ENCODE measurements at regions not wholly inside any gene's neighbourhood (a gene's known extent, or its start where the extent isn't known, plus 50 kb on each side); places are given as distances from the start of the nearest gene placed in this dataset.

DNA sequence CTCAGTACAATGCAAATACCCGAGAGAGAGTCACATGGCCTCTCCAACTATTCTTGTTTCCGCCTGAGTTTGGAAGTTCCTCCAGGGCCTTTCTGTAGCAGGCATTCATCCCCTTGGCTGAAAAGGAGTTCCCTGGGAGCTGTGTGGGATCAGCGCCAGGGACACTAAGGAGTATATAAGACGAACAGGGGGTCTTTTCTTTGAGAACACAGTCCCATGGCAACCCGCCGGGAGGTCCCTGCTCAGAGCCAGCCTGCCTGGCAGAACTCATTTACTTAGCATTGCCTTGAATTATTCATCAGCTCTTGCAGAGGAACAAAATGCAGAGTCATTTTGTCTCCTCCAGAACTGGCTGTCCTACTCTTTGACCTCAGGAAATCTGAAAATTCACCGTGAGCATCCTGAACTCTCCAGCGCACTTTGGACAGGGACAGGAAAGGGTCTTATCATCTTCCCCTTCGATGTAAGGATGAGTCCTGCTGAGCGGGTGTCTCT lies 120.4 kb upstream of the OSMR start:
- peak overlapping the region; percentile 6 for H3K27ac ChIP-seq (ENCODE audit: low read length)

DNA sequence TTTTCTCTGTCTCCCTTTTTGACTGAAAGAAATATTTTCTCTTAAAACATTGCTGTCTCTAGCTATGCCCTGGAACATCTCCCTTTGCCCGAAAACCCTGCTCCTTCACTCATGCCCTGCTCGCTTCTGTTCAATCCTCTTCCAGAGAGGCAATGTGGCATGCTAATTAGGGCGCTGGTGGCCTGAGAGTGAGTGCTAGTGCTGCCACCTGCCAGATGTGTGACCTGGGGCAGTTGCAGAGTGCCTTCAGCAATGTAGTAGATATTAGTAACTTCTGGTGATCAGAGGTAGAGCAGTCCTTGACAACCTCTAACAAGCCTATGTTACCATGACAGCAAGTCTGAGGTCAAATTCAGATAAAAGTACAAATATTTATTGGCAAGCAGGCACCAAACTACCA lies 119.5 kb upstream of the OSMR start:
- Histone ChIP-seq H3K4me1 (ENCODE audit: control insufficient read depth, insufficient read depth, low read length) (peaks cover 7% of the 10 kb centered on the region), H3K36me3 (ENCODE audit: control insufficient read depth, insufficient read depth, low read length) (no peaks in the 10 kb centered on the region), H3K9me3 (replicated peaks; ENCODE audit: control insufficient read depth, low read depth, low read length) (no peaks in the 10 kb centered on the region), H3K4me3 (ENCODE audit: low read length) (no peak overlapping the region), H3K27me3 (ENCODE audit: control insufficient read depth, insufficient read depth, low read length) (no peaks in the 10 kb centered on the region), H3K27ac (ENCODE audit: low read length) (no peak overlapping the region)
- no peak for DNase-seq
- 90% methylated on average over 2 of the region's 3 CpGs for WGBS (ENCODE audit: insufficient coverage)

More for the DNA sequence above, 120.4 kb upstream of the OSMR start:
- no peaks in the 10 kb centered on the region for H3K27me3 ChIP-seq (ENCODE audit: control insufficient read depth, insufficient read depth, low read length)
- H3K4me3 ChIP-seq (ENCODE audit: low read length) = no peak overlapping the region
- peaks cover 7% of the 10 kb centered on the region for H3K4me1 ChIP-seq (ENCODE audit: control insufficient read depth, insufficient read depth, low read length)
- peak; percentile 66 for DNase-seq
- WGBS (ENCODE audit: insufficient coverage) = 50% methylated on average over 7 of the region's 10 CpGs
- no peaks in the 10 kb centered on the region for H3K9me3 ChIP-seq (replicated peaks; ENCODE audit: control insufficient read depth, low read depth, low read length)
- H3K36me3 ChIP-seq (ENCODE audit: control insufficient read depth, insufficient read depth, low read length) = no peaks in the 10 kb centered on the region

DNA sequence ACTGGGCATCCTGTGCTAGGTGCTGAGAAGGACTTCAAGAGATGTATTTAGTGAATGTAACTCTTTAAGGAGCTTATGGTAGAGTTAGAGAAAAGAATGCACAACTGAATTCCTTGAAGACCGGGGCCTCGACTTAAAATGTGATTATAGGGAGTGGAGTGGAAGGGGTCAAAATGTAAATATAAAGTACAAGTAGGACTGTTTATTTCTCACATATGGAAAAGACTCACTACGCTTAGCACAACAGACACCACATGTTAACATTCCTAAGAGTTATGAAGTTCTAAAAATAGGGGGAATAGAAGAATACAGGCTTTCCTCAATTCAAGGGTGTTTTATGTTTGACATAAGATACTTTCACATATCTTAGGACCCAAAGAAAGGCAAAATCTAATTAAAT lies 117.8 kb upstream of the OSMR start:
- no peaks in the 10 kb centered on the region for H3K9me3 ChIP-seq (replicated peaks; ENCODE audit: control insufficient read depth, low read depth, low read length)
- no peaks in the 10 kb centered on the region for H3K36me3 ChIP-seq (ENCODE audit: control insufficient read depth, insufficient read depth, low read length)
- WGBS (ENCODE audit: insufficient coverage) = no CpG with 5 or more reads among the region's 3 CpGs
- peaks cover 7% of the 10 kb centered on the region for H3K4me1 ChIP-seq (ENCODE audit: control insufficient read depth, insufficient read depth, low read length)
- no peaks in the 10 kb centered on the region for H3K27me3 ChIP-seq (ENCODE audit: control insufficient read depth, insufficient read depth, low read length)
- DNase-seq = peak; percentile 41
- H3K27ac ChIP-seq (ENCODE audit: low read length) = no peak overlapping the region
- no peak overlapping the region for H3K4me3 ChIP-seq (ENCODE audit: low read length)

DNA sequence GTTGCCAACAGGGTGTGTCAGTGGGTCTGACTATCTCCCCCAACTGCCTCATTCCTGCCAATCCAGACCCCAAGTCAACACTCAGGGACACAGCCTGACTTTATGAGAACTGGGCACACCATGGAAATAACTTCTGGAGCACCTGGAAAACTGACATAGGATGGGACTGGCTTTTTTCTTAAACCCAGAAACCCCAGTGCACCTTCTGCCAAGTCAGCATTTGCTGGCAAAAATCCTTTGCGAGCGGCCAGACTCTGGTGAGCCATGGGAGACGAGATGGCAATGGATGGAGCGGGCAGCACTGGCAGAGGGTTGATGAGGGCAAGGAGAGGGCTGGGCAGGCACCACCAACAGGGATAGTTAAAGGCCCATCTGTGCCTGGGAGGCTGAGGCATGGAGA lies 114.4 kb upstream of the OSMR start:
- no peaks in the 10 kb centered on the region for H3K27me3 ChIP-seq (ENCODE audit: control insufficient read depth, insufficient read depth, low read length)
- H3K36me3 ChIP-seq (ENCODE audit: control insufficient read depth, insufficient read depth, low read length) = no peaks in the 10 kb centered on the region
- 69% methylated on average over 4 of the region's 4 CpGs for WGBS (ENCODE audit: insufficient coverage)

DNA sequence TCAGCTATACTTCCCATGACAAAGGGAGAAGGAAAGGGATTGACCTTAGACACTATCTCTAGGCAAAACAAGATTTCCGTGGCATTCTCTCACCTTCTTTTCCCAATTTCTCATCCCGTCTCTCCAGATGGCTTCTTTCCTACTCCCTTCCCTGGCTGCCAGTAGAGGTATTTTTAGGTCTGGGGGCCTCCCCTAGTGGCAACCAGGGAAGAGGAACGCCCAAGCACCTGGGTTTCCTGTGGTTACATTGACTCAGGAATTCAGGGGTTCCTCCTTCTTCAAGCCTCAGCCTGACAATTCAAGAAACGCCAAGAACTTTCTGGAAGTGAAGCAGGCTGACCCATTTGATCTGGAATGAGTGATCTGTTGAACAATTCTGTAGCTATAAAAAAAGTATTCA lies 111.5 kb upstream of the OSMR start:
- H3K27me3 ChIP-seq (ENCODE audit: control insufficient read depth, insufficient read depth, low read length) = no peaks in the 10 kb centered on the region
- DNase-seq = no peak
- H3K4me3 ChIP-seq (ENCODE audit: low read length) = no peak overlapping the region
- no peaks in the 10 kb centered on the region for H3K4me1 ChIP-seq (ENCODE audit: control insufficient read depth, insufficient read depth, low read length)
- H3K27ac ChIP-seq (ENCODE audit: low read length) = no peak overlapping the region
- no CpG with 5 or more reads among the region's 4 CpGs for WGBS (ENCODE audit: insufficient coverage)
- H3K36me3 ChIP-seq (ENCODE audit: control insufficient read depth, insufficient read depth, low read length) = no peaks in the 10 kb centered on the region
- H3K9me3 ChIP-seq (replicated peaks; ENCODE audit: control insufficient read depth, low read depth, low read length) = no peaks in the 10 kb centered on the region

More for the DNA sequence above, 114.4 kb upstream of the OSMR start:
- no peak for DNase-seq
- H3K9me3 ChIP-seq (replicated peaks; ENCODE audit: control insufficient read depth, low read depth, low read length) = no peaks in the 10 kb centered on the region
- H3K4me3 ChIP-seq (ENCODE audit: low read length) = no peak overlapping the region
- no peaks in the 10 kb centered on the region for H3K4me1 ChIP-seq (ENCODE audit: control insufficient read depth, insufficient read depth, low read length)
- H3K27ac ChIP-seq (ENCODE audit: low read length) = no peak overlapping the region

DNA sequence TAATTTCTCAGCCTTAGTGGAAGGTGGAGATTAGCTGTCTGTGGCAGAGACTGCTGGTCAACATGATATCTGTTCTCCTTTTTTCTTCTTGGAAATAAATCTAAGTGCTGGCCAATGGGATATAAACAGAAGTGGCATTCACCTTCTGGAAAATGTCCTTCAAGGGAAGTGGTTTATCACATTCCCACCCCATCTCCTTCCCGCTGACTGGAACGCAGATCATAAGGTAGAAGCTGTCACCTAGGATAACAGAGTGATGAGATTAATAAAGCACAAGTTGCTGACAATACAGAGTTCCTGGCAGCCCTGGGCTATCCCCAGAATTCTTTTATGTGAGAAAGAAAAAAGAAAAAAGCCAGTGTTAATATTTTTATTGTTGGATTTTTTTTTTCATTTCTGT lies 109.7 kb upstream of the OSMR start:
- Histone ChIP-seq H3K36me3 (ENCODE audit: control insufficient read depth, insufficient read depth, low read length) (no peaks in the 10 kb centered on the region), H3K27me3 (ENCODE audit: control insufficient read depth, insufficient read depth, low read length) (no peaks in the 10 kb centered on the region), H3K27ac (ENCODE audit: low read length) (no peak overlapping the region), H3K4me3 (ENCODE audit: low read length) (no peak overlapping the region), H3K4me1 (ENCODE audit: control insufficient read depth, insufficient read depth, low read length) (no peaks in the 10 kb centered on the region), H3K9me3 (replicated peaks; ENCODE audit: control insufficient read depth, low read depth, low read length) (no peaks in the 10 kb centered on the region)
- DNase-seq = no peak
- WGBS (ENCODE audit: insufficient coverage) = no CpG with 5 or more reads among the region's 2 CpGs

DNA sequence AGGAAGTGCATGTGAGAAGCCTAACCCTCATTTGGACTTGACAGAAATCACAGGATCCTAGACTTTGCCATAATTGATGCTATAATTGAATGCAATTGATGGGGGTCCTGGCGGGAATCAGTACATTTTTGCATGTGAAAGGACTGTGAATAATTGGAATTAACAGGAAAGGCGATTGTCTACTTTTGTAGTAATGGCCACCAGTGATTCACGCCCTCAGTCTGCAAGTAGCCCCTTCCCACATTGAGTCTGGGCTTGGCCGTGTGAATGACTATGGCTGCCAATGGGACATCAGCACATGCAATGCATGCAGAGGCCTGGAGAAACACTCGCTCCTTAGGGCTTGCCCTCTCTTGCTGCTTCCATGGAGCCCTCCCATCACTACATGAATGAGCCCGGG lies 107.8 kb upstream of the OSMR start:
- no peak for DNase-seq
- H3K36me3 ChIP-seq (ENCODE audit: control insufficient read depth, insufficient read depth, low read length) = no peaks in the 10 kb centered on the region
- WGBS (ENCODE audit: insufficient coverage) = 100% methylated on average over 1 of the region's 6 CpGs
- no peaks in the 10 kb centered on the region for H3K4me1 ChIP-seq (ENCODE audit: control insufficient read depth, insufficient read depth, low read length)
- H3K4me3 ChIP-seq (ENCODE audit: low read length) = no peak overlapping the region
- H3K27me3 ChIP-seq (ENCODE audit: control insufficient read depth, insufficient read depth, low read length) = no peaks in the 10 kb centered on the region
- H3K9me3 ChIP-seq (replicated peaks; ENCODE audit: control insufficient read depth, low read depth, low read length) = no peaks in the 10 kb centered on the region
- no peak overlapping the region for H3K27ac ChIP-seq (ENCODE audit: low read length)

DNA sequence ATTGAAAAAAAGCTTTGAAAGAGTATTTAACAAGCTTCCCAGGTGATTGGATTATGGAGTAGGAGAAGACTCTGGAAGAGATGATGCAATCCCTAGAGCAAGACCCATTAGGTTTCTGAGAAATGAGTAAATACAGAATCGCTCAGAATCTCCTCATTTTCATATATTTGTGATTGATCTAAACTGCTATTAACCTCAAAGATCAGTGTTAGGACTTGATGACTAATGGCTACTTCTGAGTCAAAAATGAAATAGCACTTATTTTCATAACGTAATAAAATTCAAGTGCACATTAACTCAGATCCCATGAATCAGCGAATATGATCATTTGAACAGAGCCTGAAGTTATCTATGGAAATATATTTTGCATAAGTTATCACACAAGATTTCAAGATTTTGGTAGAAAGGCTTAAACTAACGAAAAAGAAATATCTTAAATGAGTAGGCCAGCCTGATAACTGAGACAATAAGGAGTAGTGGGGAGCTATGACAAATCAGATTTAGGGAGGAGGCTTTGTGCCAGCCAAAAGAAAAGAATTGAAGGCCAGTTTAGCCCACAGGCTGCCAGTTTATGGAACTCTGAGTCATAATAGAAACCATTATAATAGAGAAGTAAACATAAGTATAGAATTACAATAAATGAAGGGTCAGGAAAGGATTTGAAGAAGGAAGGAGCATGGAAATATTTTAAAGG lies 106.7 kb upstream of the OSMR start:
- H3K4me3 ChIP-seq (ENCODE audit: low read length) = no peak overlapping the region
- 100% methylated on average over 1 of the region's 4 CpGs for WGBS (ENCODE audit: insufficient coverage)
- H3K36me3 ChIP-seq (ENCODE audit: control insufficient read depth, insufficient read depth, low read length) = no peaks in the 10 kb centered on the region
- H3K4me1 ChIP-seq (ENCODE audit: control insufficient read depth, insufficient read depth, low read length) = no peaks in the 10 kb centered on the region
- H3K27ac ChIP-seq (ENCODE audit: low read length) = no peak overlapping the region
- DNase-seq = no peak
- peaks cover 8% of the 10 kb centered on the region for H3K9me3 ChIP-seq (replicated peaks; ENCODE audit: control insufficient read depth, low read depth, low read length)
- no peaks in the 10 kb centered on the region for H3K27me3 ChIP-seq (ENCODE audit: control insufficient read depth, insufficient read depth, low read length)

DNA sequence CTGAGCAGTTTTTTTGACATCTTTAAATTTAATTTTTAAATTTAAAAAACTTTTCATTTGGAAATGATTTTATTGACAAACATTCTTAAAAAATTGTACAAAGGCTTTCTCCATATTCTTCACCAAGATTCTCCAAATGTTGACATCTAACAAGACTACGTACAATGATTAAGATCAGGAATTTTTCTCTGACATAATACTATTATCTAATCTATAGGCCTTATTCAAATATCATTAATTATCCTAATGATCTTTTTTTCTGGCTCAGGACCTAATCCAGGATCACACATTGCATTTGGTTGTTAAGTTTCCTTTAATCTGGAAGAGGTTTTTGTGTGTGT lies 106.1 kb upstream of the OSMR start:
- H3K27me3 ChIP-seq (ENCODE audit: control insufficient read depth, insufficient read depth, low read length) = no peaks in the 10 kb centered on the region
- WGBS (ENCODE audit: insufficient coverage) = no CpG with 5 or more reads among the region's 1 CpG

DNA sequence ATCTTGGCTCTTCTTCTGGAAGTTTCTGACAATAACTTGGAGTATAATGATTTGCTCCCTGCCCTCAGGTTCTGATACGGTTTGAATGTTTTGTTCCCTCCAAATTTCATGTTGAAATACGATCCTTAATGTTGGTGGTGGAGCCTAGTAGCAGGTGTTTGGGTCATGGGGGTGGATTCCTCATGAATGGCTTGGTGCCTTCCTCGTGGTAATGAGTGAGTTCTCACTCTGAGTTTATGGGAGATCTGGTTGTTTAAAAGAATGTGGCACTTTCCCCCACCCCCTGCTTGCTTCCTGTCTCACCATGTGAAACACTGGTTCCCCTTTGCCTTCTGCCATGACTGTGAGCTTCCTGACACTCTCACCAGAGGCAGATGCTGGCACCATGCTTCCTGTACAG lies 103.0 kb upstream of the OSMR start:
- Histone ChIP-seq H3K36me3 (ENCODE audit: control insufficient read depth, insufficient read depth, low read length) (no peaks in the 10 kb centered on the region), H3K27me3 (ENCODE audit: control insufficient read depth, insufficient read depth, low read length) (no peaks in the 10 kb centered on the region), H3K4me1 (ENCODE audit: control insufficient read depth, insufficient read depth, low read length) (peaks cover 5% of the 10 kb centered on the region), H3K4me3 (ENCODE audit: low read length) (no peak overlapping the region), H3K27ac (ENCODE audit: low read length) (no peak overlapping the region), H3K9me3 (replicated peaks; ENCODE audit: control insufficient read depth, low read depth, low read length) (peaks cover 8% of the 10 kb centered on the region)
- 71% methylated on average over 1 of the region's 3 CpGs for WGBS (ENCODE audit: insufficient coverage)
- no peak for DNase-seq

More for the DNA sequence above, 106.1 kb upstream of the OSMR start:
- no peak for DNase-seq
- peaks cover 8% of the 10 kb centered on the region for H3K9me3 ChIP-seq (replicated peaks; ENCODE audit: control insufficient read depth, low read depth, low read length)
- no peaks in the 10 kb centered on the region for H3K36me3 ChIP-seq (ENCODE audit: control insufficient read depth, insufficient read depth, low read length)
- no peaks in the 10 kb centered on the region for H3K4me1 ChIP-seq (ENCODE audit: control insufficient read depth, insufficient read depth, low read length)
- no peak overlapping the region for H3K4me3 ChIP-seq (ENCODE audit: low read length)
- H3K27ac ChIP-seq (ENCODE audit: low read length) = no peak overlapping the region

DNA sequence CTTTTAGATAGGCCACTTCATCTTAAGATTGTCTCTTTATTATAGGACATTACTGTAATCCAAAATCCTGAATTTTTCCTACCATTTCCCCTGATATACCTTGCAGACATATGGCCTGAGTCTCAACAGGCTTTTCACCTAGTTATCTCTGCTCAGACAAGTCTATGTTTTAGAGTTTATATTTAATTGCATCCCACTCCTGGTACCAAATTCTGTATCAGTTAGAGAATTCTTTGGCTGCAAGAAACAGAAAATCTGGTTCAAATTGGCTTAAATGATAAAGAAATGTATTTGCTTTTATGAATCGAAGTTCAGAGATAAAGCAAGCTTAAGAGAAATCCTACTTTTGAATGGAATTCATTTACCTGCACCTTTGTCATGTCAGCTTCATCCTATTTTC lies 102.2 kb upstream of the OSMR start:
- no CpG with 5 or more reads among the region's 1 CpG for WGBS (ENCODE audit: insufficient coverage)
- Histone ChIP-seq H3K27ac (ENCODE audit: low read length) (no peak overlapping the region), H3K9me3 (replicated peaks; ENCODE audit: control insufficient read depth, low read depth, low read length) (peaks cover 8% of the 10 kb centered on the region), H3K27me3 (ENCODE audit: control insufficient read depth, insufficient read depth, low read length) (no peaks in the 10 kb centered on the region), H3K36me3 (ENCODE audit: control insufficient read depth, insufficient read depth, low read length) (no peaks in the 10 kb centered on the region), H3K4me3 (ENCODE audit: low read length) (no peak overlapping the region), H3K4me1 (ENCODE audit: control insufficient read depth, insufficient read depth, low read length) (peaks cover 5% of the 10 kb centered on the region)
- no peak for DNase-seq

All from muscle of leg (tissue), 3 donors.